IMR-90 (cell line): ENCODE measurements at regions not wholly inside any gene's neighbourhood (a gene's known extent, or its start where the extent isn't known, plus 50 kb on each side); places are given as distances from the start of the nearest gene placed in this dataset.

ENCODE experiments used
- CTCF ChIP-seq: conservative IDR thresholded peaks from 2 replicates; pipeline ENCODE4 v1.5.1; 2012; ENCODE audit warnings: mild to moderate bottlenecking, low read depth, low read length, improper control_type of control experiment
- POLR2A ChIP-seq: IDR thresholded peaks from 2 replicates; pipeline ENCODE4 v1.6.1; 2012; ENCODE audit warnings: mild to moderate bottlenecking, low read depth, low read length

GRCh38 chr14:49461529-49462401, 124.4 kb downstream of the RPS29 start:
- TF ChIP-seq POLR2A (no peak), CTCF (peak; percentile 80)
